Hepatocyte (in vitro differentiated cells): ENCODE measurements at regions not wholly inside any gene's neighbourhood (a gene's known extent, or its start where the extent isn't known, plus 50 kb on each side); places are given as distances from the start of the nearest gene placed in this dataset.

Experiments used
- DNase-seq: peaks from one replicate; pipeline ENCODE4 v3.0.0-alpha.2; 2016; ENCODE audit warnings: low spot score
- H2AFZ ChIP-seq: fragments of 200-600 bp; sonication (generic); 2 replicates; pipeline ENCODE4 v1.6.0; 2016; ENCODE audit warnings: antibody characterized with exemption, mild to moderate bottlenecking
- H3K27ac ChIP-seq: fragments of 200-600 bp; sonication (generic); 2 replicates; pipeline ENCODE4 v1.5.1; 2016; ENCODE audit warnings: mild to moderate bottlenecking
- H3K27me3 ChIP-seq: fragments of 200-600 bp; sonication (generic); 2 replicates; pipeline ENCODE4 v1.6.1; 2016
- H3K36me3 ChIP-seq: fragments of 200-600 bp; sonication (generic); replicated peaks from 2 replicates; pipeline ENCODE4 v1.5.1; 2016; ENCODE audit warnings: low read depth; ENCODE audit not compliant: insufficient read depth
- H3K4me1 ChIP-seq: fragments of 200-600 bp; sonication (generic); 2 replicates; pipeline ENCODE4 v1.5.1; 2016; ENCODE audit warnings: mild to moderate bottlenecking, moderate library complexity; ENCODE audit not compliant: insufficient read depth
- H3K4me2 ChIP-seq: fragments of 200-600 bp; sonication (generic); 2 replicates; pipeline ENCODE4 v1.6.0; 2016
- H3K4me3 ChIP-seq: fragments of 200-600 bp; sonication (generic); 2 replicates; pipeline ENCODE4 v1.5.1; 2016; ENCODE audit warnings: mild to moderate bottlenecking
- H3K79me2 ChIP-seq: fragments of 200-600 bp; sonication (generic); 2 replicates; pipeline ENCODE4 v1.6.0; 2017; ENCODE audit warnings: mild to moderate bottlenecking
- H3K9me2 ChIP-seq: fragments of 200-600 bp; sonication (generic); replicated peaks from 2 replicates; pipeline ENCODE4 v1.6.0; 2017; ENCODE audit warnings: mild to moderate bottlenecking; ENCODE audit not compliant: insufficient read depth
- H3K9me3 ChIP-seq: fragments of 200-600 bp; sonication (generic); 2 replicates; pipeline ENCODE4 v1.5.1; 2016; ENCODE audit warnings: low read depth, mild to moderate bottlenecking
- H4K20me1 ChIP-seq: fragments of 200-600 bp; sonication (generic); 2 replicates; pipeline ENCODE4 v1.6.0; 2016; ENCODE audit warnings: mild to moderate bottlenecking; ENCODE audit not compliant: insufficient read depth, poor library complexity, severe bottlenecking
- CTCF ChIP-seq: fragments of 200-600 bp; sonication (generic); IDR thresholded peaks from 2 replicates; pipeline ENCODE4 v1.5.1; 2016; ENCODE audit warnings: antibody characterized with exemption, mild to moderate bottlenecking; ENCODE audit not compliant: poor library complexity
- EZH2 ChIP-seq: fragments of 200-600 bp; sonication (generic); IDR thresholded peaks from 2 replicates; pipeline ENCODE4 v1.6.1; 2016; ENCODE audit warnings: antibody characterized with exemption, mild to moderate bottlenecking, borderline replicate concordance
- EZH2phosphoT487 ChIP-seq: fragments of 200-600 bp; sonication (generic); IDR thresholded peaks from one replicate; pipeline ENCODE4 v1.6.1; 2018; ENCODE audit warnings: antibody characterized with exemption, mild to moderate bottlenecking, low read depth, moderate library complexity; ENCODE audit not compliant: unreplicated experiment, severe bottlenecking
- WGBS: methylation state at CpG from one replicate; pipeline ENCODE4 v1.1.6; 2016; ENCODE audit warnings: low lambda C conversion rate; ENCODE audit errors: missing lambda C conversion rate; 5-methylcytosine and 5-hydroxymethylcytosine counted together

- no peak overlapping the region for H3K27ac ChIP-seq
- TF ChIP-seq CTCF (no peak), EZH2 (no peak), EZH2phosphoT487 (no peak)
- H3K9me2 ChIP-seq: no peaks in the 10 kb centered on the region
- H3K4me3 ChIP-seq: no peak overlapping the region
- no peaks in the 10 kb centered on the region for H3K36me3 ChIP-seq
- H3K4me2 ChIP-seq: no peak overlapping the region
- no peaks in the 10 kb centered on the region for H3K9me3 ChIP-seq
- H3K79me2 ChIP-seq: no peaks in the 10 kb centered on the region
- H3K27me3 ChIP-seq: no peaks in the 10 kb centered on the region
- WGBS: 92% methylated on average over 7 of the region's 7 CpGs
- no peak overlapping the region for H2AFZ ChIP-seq
- no peaks in the 10 kb centered on the region for H4K20me1 ChIP-seq
- no peaks in the 10 kb centered on the region for H3K4me1 ChIP-seq
- no peak for DNase-seq
Observed at GRCh38 chr2:239589270-239589825, 188.5 kb upstream of the HDAC4 start.

- H3K4me1 ChIP-seq: no peaks in the 10 kb centered on the region
- DNase-seq: no peak
- no peaks in the 10 kb centered on the region for H4K20me1 ChIP-seq
- H3K79me2 ChIP-seq: no peaks in the 10 kb centered on the region
- H3K9me2 ChIP-seq: no peaks in the 10 kb centered on the region
- no peaks in the 10 kb centered on the region for H3K9me3 ChIP-seq
- no peak for TF ChIP-seq CTCF
- TF ChIP-seq EZH2phosphoT487: no peak
- TF ChIP-seq EZH2: no peak
- no peak overlapping the region for H2AFZ ChIP-seq
- no peak overlapping the region for H3K4me2 ChIP-seq
- no peaks in the 10 kb centered on the region for H3K27me3 ChIP-seq
- 89% methylated on average over 13 of the region's 13 CpGs for WGBS
- no peak overlapping the region for H3K27ac ChIP-seq
- no peaks in the 10 kb centered on the region for H3K36me3 ChIP-seq
- no peak overlapping the region for H3K4me3 ChIP-seq
Observed at GRCh38 chr2:239588451-239589269, 187.8 kb upstream of the HDAC4 start.

- Histone ChIP-seq H3K4me2 (no peak overlapping the region), H3K36me3 (no peaks in the 10 kb centered on the region), H4K20me1 (no peaks in the 10 kb centered on the region), H3K9me3 (no peaks in the 10 kb centered on the region), H3K27ac (no peak overlapping the region), H3K79me2 (no peaks in the 10 kb centered on the region), H2AFZ (no peak overlapping the region), H3K4me1 (no peaks in the 10 kb centered on the region), H3K4me3 (no peak overlapping the region), H3K27me3 (no peaks in the 10 kb centered on the region), H3K9me2 (no peaks in the 10 kb centered on the region)
- DNase-seq: no peak
- TF ChIP-seq EZH2phosphoT487 (no peak), EZH2 (no peak), CTCF (no peak)
- WGBS: 90% methylated on average over 14 of the region's 14 CpGs
Observed at GRCh38 chr2:239587841-239588240, 187.0 kb upstream of the HDAC4 start.
